ENCODE measurements at regions not wholly inside any gene's neighbourhood (a gene's known extent, or its start where the extent isn't known, plus 50 kb on each side); places are given as distances from the start of the nearest gene placed in this dataset.

GRCh38 chr12:126700096-126700495, 1566.9 kb upstream of the TMEM132C start:
- H3K27me3 ChIP-seq (ENCODE audit: low read length), result no peaks in the 10 kb centered on the region
- TF ChIP-seq EZH2phosphoT487 (conservative IDR thresholded peaks at IDR 0.05; ENCODE audit: low read length), result no peak
- no peak for TF ChIP-seq CTCF (IDR thresholded peaks at IDR 0.05; ENCODE audit: insufficient read depth, low read length, poor library complexity, severe bottlenecking)
- H3K9ac ChIP-seq (ENCODE audit: low read length), result no peak overlapping the region
- H3K4me2 ChIP-seq (ENCODE audit: low read depth, low read length, poor library complexity, severe bottlenecking), result no peak overlapping the region
- H4K20me1 ChIP-seq (ENCODE audit: low read depth, low read length), result no peaks in the 10 kb centered on the region
- no peak overlapping the region for H3K4me3 ChIP-seq (ENCODE audit: insufficient read depth, low read length, poor library complexity, severe bottlenecking)
- no peaks in the 10 kb centered on the region for H3K9me2 ChIP-seq (replicated peaks; ENCODE audit: insufficient read depth, low read length)
- no peaks in the 10 kb centered on the region for H3K36me3 ChIP-seq (ENCODE audit: low read length)
- H3K79me2 ChIP-seq (ENCODE audit: insufficient read depth, low read length), result no peaks in the 10 kb centered on the region
- no peak overlapping the region for H2AFZ ChIP-seq (ENCODE audit: low read depth, low read length, severe bottlenecking)
- no peaks in the 10 kb centered on the region for H3K9me3 ChIP-seq (ENCODE audit: insufficient read depth, low read length)
- H3F3A ChIP-seq (ENCODE audit: insufficient read depth), result no peaks in the 10 kb centered on the region
- H3K27ac ChIP-seq (ENCODE audit: low read depth, low read length), result no peak overlapping the region

GRCh38 chr12:126704609-126705008, 1562.4 kb upstream of the TMEM132C start:
- Histone ChIP-seq H3K36me3 (ENCODE audit: low read length) (no peaks in the 10 kb centered on the region), H3K4me2 (ENCODE audit: low read depth, low read length, poor library complexity, severe bottlenecking) (no peak overlapping the region), H3K9ac (ENCODE audit: low read length) (no peak overlapping the region), H3K9me2 (replicated peaks; ENCODE audit: insufficient read depth, low read length) (no peaks in the 10 kb centered on the region), H3K79me2 (ENCODE audit: insufficient read depth, low read length) (no peaks in the 10 kb centered on the region), H4K20me1 (ENCODE audit: low read depth, low read length) (no peaks in the 10 kb centered on the region), H3F3A (ENCODE audit: insufficient read depth) (no peaks in the 10 kb centered on the region), H2AFZ (ENCODE audit: low read depth, low read length, severe bottlenecking) (no peak overlapping the region), H3K27ac (ENCODE audit: low read depth, low read length) (no peak overlapping the region), H3K9me3 (ENCODE audit: insufficient read depth, low read length) (no peaks in the 10 kb centered on the region), H3K4me3 (ENCODE audit: insufficient read depth, low read length, poor library complexity, severe bottlenecking) (no peak overlapping the region), H3K27me3 (ENCODE audit: low read length) (no peaks in the 10 kb centered on the region)
- TF ChIP-seq EZH2phosphoT487 (conservative IDR thresholded peaks at IDR 0.05; ENCODE audit: low read length) (no peak), CTCF (IDR thresholded peaks at IDR 0.05; ENCODE audit: insufficient read depth, low read length, poor library complexity, severe bottlenecking) (no peak)

GRCh38 chr12:126706300-126706699, 1560.7 kb upstream of the TMEM132C start:
- H3K79me2 ChIP-seq (ENCODE audit: insufficient read depth, low read length), result no peaks in the 10 kb centered on the region
- no peaks in the 10 kb centered on the region for H3F3A ChIP-seq (ENCODE audit: insufficient read depth)
- no peak overlapping the region for H3K27ac ChIP-seq (ENCODE audit: low read depth, low read length)
- H3K27me3 ChIP-seq (ENCODE audit: low read length), result no peaks in the 10 kb centered on the region
- no peaks in the 10 kb centered on the region for H3K36me3 ChIP-seq (ENCODE audit: low read length)
- no peak overlapping the region for H3K4me3 ChIP-seq (ENCODE audit: insufficient read depth, low read length, poor library complexity, severe bottlenecking)
- no peaks in the 10 kb centered on the region for H4K20me1 ChIP-seq (ENCODE audit: low read depth, low read length)
- H2AFZ ChIP-seq (ENCODE audit: low read depth, low read length, severe bottlenecking), result no peak overlapping the region
- H3K4me2 ChIP-seq (ENCODE audit: low read depth, low read length, poor library complexity, severe bottlenecking), result no peak overlapping the region
- H3K9me2 ChIP-seq (replicated peaks; ENCODE audit: insufficient read depth, low read length), result no peaks in the 10 kb centered on the region
- H3K9ac ChIP-seq (ENCODE audit: low read length), result no peak overlapping the region
- TF ChIP-seq EZH2phosphoT487 (conservative IDR thresholded peaks at IDR 0.05; ENCODE audit: low read length) (no peak), CTCF (IDR thresholded peaks at IDR 0.05; ENCODE audit: insufficient read depth, low read length, poor library complexity, severe bottlenecking) (no peak)
- H3K9me3 ChIP-seq (ENCODE audit: insufficient read depth, low read length), result no peaks in the 10 kb centered on the region
